K562 (cell line): ENCODE measurements at regions not wholly inside any gene's neighbourhood (a gene's known extent, or its start where the extent isn't known, plus 50 kb on each side); places are given as distances from the start of the nearest gene placed in this dataset.

Experiments used
- ATAC-seq: fragments of 200-7000 bp; cut with Tn5 transposase; 3 replicates; pipeline ENCODE4 v1.9.1; 2020; ENCODE audit warnings: moderate library complexity
- BruUV-seq: library from RNA; stranded (reverse); fragments of 400-500 nt; replicated peaks from 2 replicates; lab custom pipeline; 2021; lab: Mats Ljungman, UMichigan
- CTCF ChIA-PET: fragments of 300-600 bp; formaldehyde crosslinking; extraction: SDS; loops from one replicate; lab custom pipeline; 2021; ENCODE audit warnings: low intra/inter-chr PET ratio; lab: Yijun Ruan, JAX
- POLR2A ChIA-PET: fragments of 300-600, 350-650 bp; sonication (Branson Sonifier 250); formaldehyde crosslinking; extraction: SDS; loops from one replicate; lab custom pipeline; 2021; ENCODE audit warnings: antibody characterized with exemption, inconsistent platforms; lab: Yijun Ruan, JAX
- DNase-seq, 4 experiments: peaks; one replicate each; pipeline versions ENCODE4 v3.0.0 to v3.0.0-alpha.2; 2011 to 2018; ENCODE audit warnings: low spot score in 3 of 4, mixed read lengths in 3 of 4; ENCODE audit errors: extremely low read depth in 1 of 4
- FAIRE-seq: peaks from 2 replicates; lab custom pipeline; 2011; peaks lifted over from hg19 to GRCh38; lab: Jason Lieb, UNC
- H2AFZ ChIP-seq: 2 replicates; pipeline ENCODE4 v1.6.0; 2011; ENCODE audit warnings: low read depth, low read length, control low read depth, inconsistent platforms
- H3K27ac ChIP-seq: fragments of 200-600 bp; 3 replicates; pipeline ENCODE4 v1.8.0; 2011; ENCODE audit warnings: low read depth, mild to moderate bottlenecking, control low read depth, inconsistent platforms, low read length, moderate library complexity, mixed read lengths; ENCODE audit errors: extremely low read depth
- H3K27me3 ChIP-seq, 2 experiments: fragments of 300-600 bp in 1 of 2; 2 replicates in 1 of 2; 3 replicates in 1 of 2; pipeline versions ENCODE4 v1.6.0 to v1.8.0; 2011; ENCODE audit warnings: inconsistent platforms in 2 of 2, low read length in 2 of 2, mild to moderate bottlenecking in 1 of 2, mixed read lengths in 1 of 2, moderate library complexity in 1 of 2; ENCODE audit not compliant: control insufficient read depth in 2 of 2, insufficient read depth in 2 of 2
- H3K36me3 ChIP-seq: fragments of 300-600 bp; 3 replicates; pipeline ENCODE4 v1.8.0; 2011; ENCODE audit warnings: mild to moderate bottlenecking, low read length, inconsistent platforms; ENCODE audit not compliant: control insufficient read depth, insufficient read depth
- H3K4me1 ChIP-seq, 2 experiments: fragments of 200-600 bp in 1 of 2; replicated peaks in 1 of 2; 2 replicates in 1 of 2; 3 replicates in 1 of 2; pipeline versions ENCODE4 v1.5.1 to v1.8.0; 2011; ENCODE audit warnings: inconsistent platforms in 2 of 2, low read length in 2 of 2, mild to moderate bottlenecking in 1 of 2, mixed read lengths in 1 of 2, moderate library complexity in 1 of 2; ENCODE audit not compliant: control insufficient read depth in 2 of 2, insufficient read depth in 2 of 2
- H3K4me2 ChIP-seq: 2 replicates; pipeline ENCODE4 v1.6.1; 2011; ENCODE audit warnings: low read length, control low read depth, inconsistent platforms, mixed read lengths; ENCODE audit not compliant: insufficient read depth
- H3K4me3 ChIP-seq: fragments of 200-600 bp; sonication (generic), shearing (Covaris generic); 2 replicates; pipeline ENCODE4 v1.5.1; 2016; ENCODE audit warnings: control low read depth, inconsistent platforms
- H3K79me2 ChIP-seq: fragments of 200-600 bp; 3 replicates; pipeline ENCODE4 v1.8.0; 2011; ENCODE audit warnings: low read length, inconsistent platforms; ENCODE audit not compliant: control insufficient read depth, insufficient read depth
- H3K9ac ChIP-seq, 2 experiments: 2 replicates each; pipeline versions ENCODE4 v1.6.0 to v1.6.1; 2011; ENCODE audit warnings: low read depth in 2 of 2, low read length in 2 of 2, control low read depth in 1 of 2, inconsistent platforms in 1 of 2, mild to moderate bottlenecking in 1 of 2, mixed read lengths in 1 of 2; ENCODE audit not compliant: insufficient read depth in 1 of 2
- H3K9me1 ChIP-seq: one replicate; pipeline ENCODE4 v1.6.0; 2011; ENCODE audit warnings: inconsistent platforms, mild to moderate bottlenecking, low read length, moderate library complexity; ENCODE audit not compliant: control insufficient read depth, insufficient read depth
- H3K9me3 ChIP-seq: replicated peaks from 2 replicates; pipeline ENCODE4 v1.5.1; 2011; ENCODE audit warnings: low read depth, low read length, inconsistent platforms; ENCODE audit not compliant: control insufficient read depth, insufficient read depth
- H4K20me1 ChIP-seq: replicated peaks from 2 replicates; pipeline ENCODE4 v1.6.1; 2011; ENCODE audit warnings: low read length, inconsistent platforms, mixed read lengths; ENCODE audit not compliant: control insufficient read depth, insufficient read depth
- CHD4 ChIP-seq: fragments of 200-600 bp; sonication (generic); IDR thresholded peaks from 3 replicates; pipeline ENCODE4 v1.6.1; 2012; ENCODE audit warnings: low read depth, mild to moderate bottlenecking, mixed read lengths, low read length, inconsistent platforms; ENCODE audit not compliant: insufficient read depth, insufficient replicate concordance, poor library complexity, severe bottlenecking
- PML ChIP-seq: IDR thresholded peaks from 2 replicates; pipeline ENCODE4 v1.6.1; 2012; ENCODE audit warnings: low read length, inconsistent platforms
- SAFB ChIP-seq: fragments of 200-400 bp; formaldehyde crosslinking; IDR thresholded peaks from 2 replicates; pipeline ENCODE4 v1.6.1; 2017; ENCODE audit warnings: low read depth, low read length, borderline replicate concordance
- SNRNP70 ChIP-seq: fragments of 200-400 bp; formaldehyde crosslinking; optimal IDR thresholded peaks from 2 replicates; pipeline ENCODE3; 2017; ENCODE audit warnings: low read depth, low read length
- ZNF444 ChIP-seq: fragments of 250-450 bp; sonication (Bioruptor Pico); IDR thresholded peaks from 2 replicates; pipeline ENCODE4 v1.4.0; 2020; ENCODE audit warnings: mild to moderate bottlenecking, moderate library complexity
- ZNF583 ChIP-seq: fragments of 250-450 bp; sonication (Bioruptor Pico); IDR thresholded peaks from 2 replicates; pipeline ENCODE4 v1.4.0; 2020
- WGBS: fragments of 100-300 bp; shearing (Covaris generic); methylation state at CpG from one replicate; pipeline ENCODE4 v1.1.6; 2016; ENCODE audit warnings: low coverage, mixed read lengths; ENCODE audit not compliant: insufficient coverage; ENCODE audit errors: missing lambda C conversion rate; 5-methylcytosine and 5-hydroxymethylcytosine counted together
- in situ Hi-C: fragments of 300-500 bp; cut with MboI; formaldehyde crosslinking; loops from 4 replicates; pipeline ENCODE4 v1.15.0; 2018; ENCODE audit warnings: inconsistent platforms, mixed read lengths
- intact Hi-C: fragments of 100-400 bp; cut with micrococcal nuclease; formaldehyde crosslinking; loops from 2 replicates; pipeline ENCODE4 v1.14.2; 2022
- TF ChIP-seq, protein P1 (sequence below): fragments of 250-450 bp; sonication (Bioruptor Pico); IDR thresholded peaks from 2 replicates; pipeline ENCODE4 v1.4.0; 2020
- TF ChIP-seq, protein P2 (sequence below), 2 experiments: fragments of 450-650 bp; formaldehyde crosslinking in 1 of 2; IDR thresholded peaks; 2 replicates each; pipeline versions ENCODE4 v1.4.0 to v1.6.1; 2014 to 2020; ENCODE audit warnings: mild to moderate bottlenecking in 2 of 2, borderline replicate concordance in 1 of 2, low read depth in 1 of 2
- TF ChIP-seq, protein P3 (sequence below), 3 experiments: fragments of 200-800 bp in 1 of 3; sonication (Bioruptor generic) in 1 of 3; sonication (generic) in 1 of 3; formaldehyde crosslinking in 1 of 3; IDR thresholded peaks; 2 replicates each; pipeline versions ENCODE4 v1.6.1 to v1.8.0; 2016 to 2022; ENCODE audit warnings: mild to moderate bottlenecking in 2 of 3, missing compliant biosample characterization in 2 of 3, missing genetic modification characterization in 2 of 3, missing genetic modification reagents in 1 of 3
- TF ChIP-seq, protein P4 (sequence below): fragments of 250-450 bp; sonication (Bioruptor Pico); IDR thresholded peaks from 2 replicates; pipeline ENCODE4 v1.8.0; 2021; ENCODE audit warnings: borderline replicate concordance, mild to moderate bottlenecking, moderate library complexity; ENCODE audit not compliant: poor library complexity, severe bottlenecking

DNA sequence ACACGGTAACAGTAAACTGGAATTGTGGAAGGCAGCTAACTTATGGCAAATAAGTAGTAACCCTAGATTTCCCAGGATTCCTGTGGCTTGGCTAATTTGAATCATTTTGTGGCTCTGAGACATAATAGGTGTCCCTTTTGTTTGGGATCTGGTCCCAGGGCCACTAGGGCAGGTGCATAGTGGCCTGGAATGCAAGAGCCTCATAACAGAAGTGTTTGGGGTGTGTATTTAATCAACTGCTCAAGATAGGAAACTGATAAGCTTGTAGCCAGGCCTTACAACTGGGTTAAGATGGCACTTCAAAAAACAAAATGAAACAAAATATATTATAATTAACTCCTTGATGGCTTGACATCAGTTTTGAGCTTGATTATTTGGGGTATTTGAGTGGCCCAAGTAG lies 541.8 kb downstream of the ETV1 start:
- H3K4me3 ChIP-seq = no peak overlapping the region
- WGBS = 0% methylated on average over 1 of the region's 1 CpG
- no peak overlapping the region for H3K9ac ChIP-seq
- ChIA-PET POLR2A (interaction anchor here (0.6 kb wide), 1 partner anchor 19 kb away, joined by 3 read pairs; no protein-coding TSS in a partner anchor), CTCF (no interaction called here)
- no peaks in the 10 kb centered on the region for H3K9me3 ChIP-seq
- no peak overlapping the region for H3K4me2 ChIP-seq
- H3K9me1 ChIP-seq = no peaks in the 10 kb centered on the region
- in situ Hi-C loops = no loop called here
- no peak overlapping the region for H3K27ac ChIP-seq
- H3K79me2 ChIP-seq = no peaks in the 10 kb centered on the region
- FAIRE-seq (no peak), DNase-seq (no peak), ATAC-seq (no peak)
- no peaks in the 10 kb centered on the region for H3K27me3 ChIP-seq
- no peaks in the 10 kb centered on the region for H3K4me1 ChIP-seq
- no TSS peak for BruUV-seq
- intact Hi-C loops = no loop called here
- H2AFZ ChIP-seq = no peak overlapping the region
- TF ChIP-seq ZNF444 (no peak), SAFB (no peak), CHD4 (no peak), ZNF583 (no peak), PML (no peak), SNRNP70 (no peak)
- TF ChIP-seq, protein P1, sequence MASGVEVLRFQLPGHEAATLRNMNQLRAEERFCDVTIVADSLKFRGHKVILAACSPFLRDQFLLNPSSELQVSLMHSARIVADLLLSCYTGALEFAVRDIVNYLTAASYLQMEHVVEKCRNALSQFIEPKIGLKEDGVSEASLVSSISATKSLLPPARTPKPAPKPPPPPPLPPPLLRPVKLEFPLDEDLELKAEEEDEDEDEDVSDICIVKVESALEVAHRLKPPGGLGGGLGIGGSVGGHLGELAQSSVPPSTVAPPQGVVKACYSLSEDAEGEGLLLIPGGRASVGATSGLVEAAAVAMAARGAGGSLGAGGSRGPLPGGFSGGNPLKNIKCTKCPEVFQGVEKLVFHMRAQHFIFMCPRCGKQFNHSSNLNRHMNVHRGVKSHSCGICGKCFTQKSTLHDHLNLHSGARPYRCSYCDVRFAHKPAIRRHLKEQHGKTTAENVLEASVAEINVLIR (CRISPR knock-in tag) = no peak
- TF ChIP-seq, protein P2, sequence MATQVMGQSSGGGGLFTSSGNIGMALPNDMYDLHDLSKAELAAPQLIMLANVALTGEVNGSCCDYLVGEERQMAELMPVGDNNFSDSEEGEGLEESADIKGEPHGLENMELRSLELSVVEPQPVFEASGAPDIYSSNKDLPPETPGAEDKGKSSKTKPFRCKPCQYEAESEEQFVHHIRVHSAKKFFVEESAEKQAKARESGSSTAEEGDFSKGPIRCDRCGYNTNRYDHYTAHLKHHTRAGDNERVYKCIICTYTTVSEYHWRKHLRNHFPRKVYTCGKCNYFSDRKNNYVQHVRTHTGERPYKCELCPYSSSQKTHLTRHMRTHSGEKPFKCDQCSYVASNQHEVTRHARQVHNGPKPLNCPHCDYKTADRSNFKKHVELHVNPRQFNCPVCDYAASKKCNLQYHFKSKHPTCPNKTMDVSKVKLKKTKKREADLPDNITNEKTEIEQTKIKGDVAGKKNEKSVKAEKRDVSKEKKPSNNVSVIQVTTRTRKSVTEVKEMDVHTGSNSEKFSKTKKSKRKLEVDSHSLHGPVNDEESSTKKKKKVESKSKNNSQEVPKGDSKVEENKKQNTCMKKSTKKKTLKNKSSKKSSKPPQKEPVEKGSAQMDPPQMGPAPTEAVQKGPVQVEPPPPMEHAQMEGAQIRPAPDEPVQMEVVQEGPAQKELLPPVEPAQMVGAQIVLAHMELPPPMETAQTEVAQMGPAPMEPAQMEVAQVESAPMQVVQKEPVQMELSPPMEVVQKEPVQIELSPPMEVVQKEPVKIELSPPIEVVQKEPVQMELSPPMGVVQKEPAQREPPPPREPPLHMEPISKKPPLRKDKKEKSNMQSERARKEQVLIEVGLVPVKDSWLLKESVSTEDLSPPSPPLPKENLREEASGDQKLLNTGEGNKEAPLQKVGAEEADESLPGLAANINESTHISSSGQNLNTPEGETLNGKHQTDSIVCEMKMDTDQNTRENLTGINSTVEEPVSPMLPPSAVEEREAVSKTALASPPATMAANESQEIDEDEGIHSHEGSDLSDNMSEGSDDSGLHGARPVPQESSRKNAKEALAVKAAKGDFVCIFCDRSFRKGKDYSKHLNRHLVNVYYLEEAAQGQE (IDR thresholded peaks at IDR 0.05; ENCODE audit: borderline replicate concordance) = no peak
- TF ChIP-seq, protein P2 (CRISPR knock-in tag; IDR thresholded peaks at IDR 0.05; ENCODE audit: low read depth) = no peak
- TF ChIP-seq, protein P3, sequence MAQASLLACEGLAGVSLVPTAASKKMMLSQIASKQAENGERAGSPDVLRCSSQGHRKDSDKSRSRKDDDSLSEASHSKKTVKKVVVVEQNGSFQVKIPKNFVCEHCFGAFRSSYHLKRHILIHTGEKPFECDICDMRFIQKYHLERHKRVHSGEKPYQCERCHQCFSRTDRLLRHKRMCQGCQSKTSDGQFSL (CRISPR knock-in tag; IDR thresholded peaks at IDR 0.05) = no peak
- TF ChIP-seq, protein P3 (tag; IDR thresholded peaks at IDR 0.05) = no peak
- TF ChIP-seq, protein P4, sequence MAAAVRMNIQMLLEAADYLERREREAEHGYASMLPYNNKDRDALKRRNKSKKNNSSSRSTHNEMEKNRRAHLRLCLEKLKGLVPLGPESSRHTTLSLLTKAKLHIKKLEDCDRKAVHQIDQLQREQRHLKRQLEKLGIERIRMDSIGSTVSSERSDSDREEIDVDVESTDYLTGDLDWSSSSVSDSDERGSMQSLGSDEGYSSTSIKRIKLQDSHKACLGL (CRISPR knock-in tag) = no peak
- no peaks in the 10 kb centered on the region for H3K36me3 ChIP-seq
- no peaks in the 10 kb centered on the region for H4K20me1 ChIP-seq
